Peyer's patch (tissue), 4 donors: ENCODE measurements at regions not wholly inside any gene's neighbourhood (a gene's known extent, or its start where the extent isn't known, plus 50 kb on each side); places are given as distances from the start of the nearest gene placed in this dataset.

Source experiments
- POLR2A ChIP-seq, 2 donors: fragments of 450-650 bp; IDR thresholded peaks; one replicate each; pipeline ENCODE4 v1.5.1; 2017; ENCODE audit warnings: antibody characterized with exemption in 2 of 2, mild to moderate bottlenecking in 2 of 2, moderate library complexity in 2 of 2
- TF ChIP-seq, protein P1 (sequence below), 6 experiments: fragments of 450-650 bp in 4 of 6; fragments of 200-600 bp in 2 of 6; sonication (generic) in 1 of 6; IDR thresholded peaks; one replicate each; pipeline ENCODE4 v1.5.1; 2017 to 2019; ENCODE audit warnings: antibody characterized with exemption in 6 of 6, mild to moderate bottlenecking in 3 of 6, moderate library complexity in 1 of 6

DNA sequence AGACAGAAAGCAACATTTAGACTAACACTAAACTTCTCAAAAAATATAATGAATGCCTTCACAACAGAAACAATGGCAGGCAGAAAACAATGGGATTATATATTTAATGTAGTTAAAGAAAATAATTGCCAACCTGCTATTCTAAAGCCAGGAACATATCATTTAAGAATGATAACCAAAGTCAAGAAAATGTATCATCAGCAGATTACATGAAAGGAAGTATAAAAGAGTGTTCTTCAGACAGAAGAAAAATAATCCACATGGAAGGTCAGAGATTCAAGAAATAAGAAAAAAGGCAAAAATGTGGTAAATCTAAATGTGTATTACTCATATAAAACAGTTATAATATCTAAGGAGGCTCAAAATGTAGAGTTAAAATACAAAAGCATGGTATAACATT lies 98.1 kb downstream of the CYP26A1 start:
- no peak for TF ChIP-seq POLR2A (IDR thresholded peaks at IDR 0.05)
- TF ChIP-seq, protein P1, sequence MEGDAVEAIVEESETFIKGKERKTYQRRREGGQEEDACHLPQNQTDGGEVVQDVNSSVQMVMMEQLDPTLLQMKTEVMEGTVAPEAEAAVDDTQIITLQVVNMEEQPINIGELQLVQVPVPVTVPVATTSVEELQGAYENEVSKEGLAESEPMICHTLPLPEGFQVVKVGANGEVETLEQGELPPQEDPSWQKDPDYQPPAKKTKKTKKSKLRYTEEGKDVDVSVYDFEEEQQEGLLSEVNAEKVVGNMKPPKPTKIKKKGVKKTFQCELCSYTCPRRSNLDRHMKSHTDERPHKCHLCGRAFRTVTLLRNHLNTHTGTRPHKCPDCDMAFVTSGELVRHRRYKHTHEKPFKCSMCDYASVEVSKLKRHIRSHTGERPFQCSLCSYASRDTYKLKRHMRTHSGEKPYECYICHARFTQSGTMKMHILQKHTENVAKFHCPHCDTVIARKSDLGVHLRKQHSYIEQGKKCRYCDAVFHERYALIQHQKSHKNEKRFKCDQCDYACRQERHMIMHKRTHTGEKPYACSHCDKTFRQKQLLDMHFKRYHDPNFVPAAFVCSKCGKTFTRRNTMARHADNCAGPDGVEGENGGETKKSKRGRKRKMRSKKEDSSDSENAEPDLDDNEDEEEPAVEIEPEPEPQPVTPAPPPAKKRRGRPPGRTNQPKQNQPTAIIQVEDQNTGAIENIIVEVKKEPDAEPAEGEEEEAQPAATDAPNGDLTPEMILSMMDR (IDR thresholded peaks at IDR 0.05): no peak
